HG02981 (cell line): ENCODE measurements at regions not wholly inside any gene's neighbourhood (a gene's known extent, or its start where the extent isn't known, plus 50 kb on each side); places are given as distances from the start of the nearest gene placed in this dataset.

Experiments
- ATAC-seq: cut with Tn5 transposase; IDR thresholded peaks from one replicate; pipeline ENCODE4 v1.9.1; 2021; ENCODE audit warnings: mild to moderate bottlenecking, moderate library complexity; ENCODE audit not compliant: unreplicated experiment

DNA sequence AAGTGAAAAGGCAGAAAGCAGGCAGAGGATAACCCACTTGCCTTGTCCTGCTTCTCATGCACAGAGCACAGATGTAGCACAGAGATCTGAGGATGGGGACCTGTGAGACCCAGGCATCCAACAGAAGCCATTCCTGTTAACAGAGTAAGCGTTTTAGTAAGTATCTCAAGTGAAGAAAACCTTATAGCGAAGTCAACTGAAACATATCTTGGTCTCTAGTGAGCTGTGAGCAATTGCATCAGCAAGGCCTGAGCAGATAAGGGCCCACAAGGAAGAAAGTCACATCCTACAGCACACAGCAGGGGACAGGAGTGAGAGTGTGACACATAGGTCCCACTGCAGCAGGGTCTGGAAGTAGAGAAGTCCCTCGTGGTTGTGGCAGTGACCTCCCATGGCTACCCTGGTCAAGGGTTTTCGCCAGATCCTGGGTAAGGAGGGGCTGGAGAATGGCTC, 248.7 kb upstream of the TNP1 start:
- ATAC-seq: no peak

DNA sequence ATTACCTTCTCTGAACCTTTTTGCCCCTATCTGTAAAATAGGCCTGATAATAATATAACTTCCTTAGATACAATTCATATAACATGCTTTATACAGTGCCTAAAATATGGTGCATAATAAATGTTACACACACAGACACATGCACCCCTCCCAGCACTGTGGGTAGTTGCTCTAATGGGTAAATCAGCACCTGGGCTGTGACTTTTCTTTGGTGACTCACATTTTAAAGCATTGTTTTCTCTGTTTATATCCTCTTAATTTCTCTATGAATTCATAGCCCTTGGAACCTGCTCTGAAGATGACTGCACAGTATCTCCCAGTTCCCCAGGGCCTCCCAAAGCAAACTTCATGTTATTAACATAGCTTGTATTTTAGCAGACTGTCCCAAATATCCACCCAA, 248.2 kb upstream of the TNP1 start:
- no peak for ATAC-seq

DNA sequence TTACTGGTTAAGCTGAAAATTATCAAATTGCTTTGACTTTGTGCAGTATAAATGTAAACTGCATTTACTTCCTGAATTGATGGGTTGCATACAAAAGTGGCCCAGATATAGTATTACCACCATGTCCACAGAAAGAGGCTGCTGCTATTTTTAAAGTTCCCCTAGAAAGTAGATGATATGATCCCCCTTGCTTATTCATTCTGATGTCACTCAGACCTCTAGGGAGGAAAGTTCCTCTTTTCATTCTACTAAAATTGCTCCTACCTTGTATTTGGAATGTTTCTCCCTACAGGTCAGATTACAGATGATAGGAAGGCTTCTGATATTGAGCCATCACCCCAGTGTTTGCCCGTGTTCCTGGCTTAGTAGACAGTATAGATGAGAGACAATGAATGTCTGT, 247.6 kb upstream of the TNP1 start:
- ATAC-seq: no peak

DNA sequence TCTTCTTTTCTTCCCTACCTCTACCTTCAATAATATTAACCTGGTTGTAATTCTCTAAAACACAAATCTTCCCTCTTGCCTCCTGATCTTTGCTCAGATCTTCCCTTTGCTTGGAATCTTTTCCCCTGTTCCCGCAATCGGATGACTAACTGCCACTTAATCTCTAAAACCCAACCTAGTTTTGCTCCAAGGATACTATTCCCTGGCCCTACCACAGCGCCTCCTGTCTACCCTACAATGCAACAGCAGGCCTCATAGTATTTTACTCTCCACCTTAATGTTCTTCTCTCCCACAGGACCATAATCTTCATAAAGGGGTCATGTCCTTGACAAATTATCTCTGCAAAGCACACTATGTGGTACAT, 246.8 kb upstream of the TNP1 start:
- ATAC-seq: no peak

DNA sequence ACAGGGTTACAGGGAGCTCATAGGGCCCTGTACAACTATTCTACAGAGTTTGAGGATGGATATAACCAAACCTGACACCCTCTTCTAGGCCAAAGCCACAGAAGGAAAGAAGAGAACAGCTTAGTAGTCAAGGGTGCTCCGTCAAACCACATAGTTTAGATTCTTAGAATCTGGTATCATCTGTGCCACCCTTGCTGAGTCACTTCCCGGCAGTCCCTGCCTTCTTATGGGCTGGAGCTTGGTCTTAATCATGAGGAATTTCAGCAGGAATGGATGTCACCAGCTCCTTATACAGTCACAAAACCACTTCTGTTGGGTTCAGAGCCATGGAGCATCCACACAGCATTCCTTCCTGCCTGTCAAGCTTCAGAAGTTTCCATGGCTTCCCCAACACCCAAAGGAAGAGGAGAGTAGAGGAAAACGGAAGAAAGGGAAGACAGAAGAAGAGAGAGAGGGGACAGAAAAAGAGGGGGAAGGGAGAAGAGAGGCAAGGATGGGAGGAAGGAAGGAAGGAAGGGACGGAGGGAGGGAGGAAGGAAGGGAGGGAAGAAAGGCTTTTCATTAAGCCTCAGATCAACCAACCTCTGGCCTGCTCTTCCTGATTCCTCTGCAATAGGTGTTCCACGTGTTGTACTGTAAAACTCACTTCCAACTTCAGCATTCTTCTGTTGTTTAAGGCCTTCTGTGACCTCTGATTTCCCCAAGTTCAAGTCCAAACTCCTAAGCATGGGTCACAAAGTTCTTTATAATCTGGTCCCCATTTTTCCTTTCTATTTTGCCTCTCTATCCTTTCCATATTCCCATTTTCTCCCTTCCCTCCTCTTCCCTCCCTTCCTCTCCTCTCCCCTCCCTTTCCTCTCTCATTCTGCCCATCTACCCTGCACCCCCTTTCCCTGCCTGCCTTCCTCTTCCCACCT, 246.1 kb upstream of the TNP1 start:
- no peak for ATAC-seq

DNA sequence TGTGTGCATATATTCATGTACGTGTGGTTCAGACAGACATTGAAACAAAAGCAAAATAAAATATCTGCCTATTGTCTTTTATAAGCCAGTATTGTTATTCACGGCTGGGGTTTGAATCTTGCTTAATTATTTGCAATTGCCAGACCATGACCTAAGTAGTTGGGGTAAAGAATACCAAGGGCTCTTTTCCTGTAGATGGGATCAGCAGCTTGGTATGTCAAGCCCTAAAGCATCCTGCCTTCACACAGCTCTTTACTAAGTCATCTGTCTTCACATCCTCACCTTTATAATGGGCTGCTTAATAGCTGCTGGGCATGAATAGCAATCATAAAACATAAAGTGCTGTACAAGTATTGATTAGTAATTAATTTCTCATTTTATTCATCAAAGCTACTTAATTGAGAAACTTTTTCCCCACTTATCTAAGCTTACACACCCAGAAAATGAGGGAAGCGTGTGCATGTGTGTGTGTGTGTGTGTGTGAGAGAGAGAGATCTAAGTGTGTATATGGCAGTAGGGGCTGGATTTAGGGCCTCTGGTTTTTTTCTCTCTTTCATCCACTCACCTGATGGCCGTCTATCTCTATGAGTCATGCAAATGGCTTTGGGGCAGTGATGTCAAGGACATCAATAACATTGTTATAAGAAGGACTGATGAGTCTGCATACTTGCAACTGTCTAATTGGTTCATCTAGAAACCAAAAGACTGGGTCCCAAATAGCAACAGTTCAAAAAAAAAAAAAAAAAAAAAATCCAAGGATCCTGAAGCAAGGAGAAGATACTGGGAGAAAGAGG, 244.1 kb upstream of the TNP1 start:
- no peak for ATAC-seq

DNA sequence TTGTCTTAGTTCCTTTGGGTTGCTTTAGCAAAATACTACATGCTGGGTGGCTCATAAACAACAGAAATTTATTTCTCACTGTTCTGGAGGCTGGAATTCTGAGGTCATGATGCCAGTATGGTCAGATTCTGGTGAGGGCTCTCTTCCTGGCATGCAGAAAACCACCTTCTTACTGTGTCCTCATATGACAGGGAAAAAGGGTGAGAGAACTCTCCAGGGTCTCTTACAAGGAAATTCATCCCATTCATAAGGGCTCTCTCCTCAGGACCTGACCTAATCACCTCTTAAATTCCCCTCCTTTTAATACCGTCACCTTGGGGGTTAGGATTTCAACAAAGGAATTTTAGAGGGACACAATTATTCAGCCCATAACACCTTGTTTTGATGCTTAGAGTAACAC, 243.1 kb upstream of the TNP1 start:
- ATAC-seq: no peak

DNA sequence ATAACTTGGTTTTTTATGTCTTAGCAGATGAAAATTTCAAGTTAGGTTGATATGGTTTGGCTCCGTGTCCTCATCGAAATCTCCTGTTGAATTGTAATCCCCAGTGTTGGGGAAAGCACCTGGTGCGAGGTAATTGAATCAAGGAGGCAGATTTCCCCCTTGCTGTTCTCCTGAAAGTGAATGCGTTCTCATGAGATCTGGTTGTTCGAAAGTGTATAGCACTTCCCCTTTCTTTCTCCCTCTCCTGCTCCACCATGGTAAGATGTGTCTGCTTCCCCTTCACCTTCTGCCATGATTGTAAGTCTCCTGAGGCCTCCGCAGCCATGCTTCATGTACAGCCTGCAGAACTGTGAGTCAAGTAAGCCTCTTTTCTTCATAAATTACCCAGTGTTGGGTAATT, 242.1 kb upstream of the TNP1 start:
- peak; percentile 61 for ATAC-seq

DNA sequence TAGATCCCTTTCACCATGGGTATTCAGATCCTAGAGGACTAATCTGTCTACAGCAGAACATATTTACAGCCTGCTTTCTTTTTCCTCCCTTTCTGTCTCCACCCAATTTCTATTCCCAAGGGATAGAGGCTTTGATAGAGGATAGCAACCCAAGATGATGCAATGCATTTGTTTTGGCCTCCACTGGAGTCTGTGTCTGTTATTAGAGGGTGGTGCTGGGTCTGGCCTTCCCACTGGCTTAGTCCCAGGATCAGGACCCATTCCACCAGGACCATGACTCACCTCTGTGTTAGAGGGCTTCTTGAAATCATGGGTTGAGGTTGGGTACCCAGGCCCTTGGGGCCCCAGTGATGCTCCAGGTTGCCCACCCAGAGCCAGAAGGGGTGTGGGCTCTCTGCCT, 239.7 kb upstream of the TNP1 start:
- no peak for ATAC-seq

DNA sequence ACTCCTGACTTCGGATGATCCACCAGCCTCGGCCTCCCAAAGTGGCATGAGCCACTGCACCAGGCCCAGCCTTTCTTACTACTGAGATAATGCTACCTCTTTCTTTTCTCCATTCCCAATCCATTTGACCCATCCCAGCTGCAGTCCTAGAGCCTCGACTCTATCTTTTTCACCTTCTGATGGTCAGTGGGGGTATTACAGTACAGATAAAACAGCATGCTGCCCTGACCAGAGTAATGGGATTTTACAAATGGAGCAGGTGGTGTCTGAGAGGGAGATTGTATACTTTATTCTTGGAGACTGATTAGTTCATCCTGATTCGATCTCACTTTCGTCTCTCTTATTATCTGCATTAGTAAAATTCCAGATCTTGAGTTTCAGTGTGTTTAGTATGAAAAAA, 238.6 kb upstream of the TNP1 start:
- no peak for ATAC-seq

DNA sequence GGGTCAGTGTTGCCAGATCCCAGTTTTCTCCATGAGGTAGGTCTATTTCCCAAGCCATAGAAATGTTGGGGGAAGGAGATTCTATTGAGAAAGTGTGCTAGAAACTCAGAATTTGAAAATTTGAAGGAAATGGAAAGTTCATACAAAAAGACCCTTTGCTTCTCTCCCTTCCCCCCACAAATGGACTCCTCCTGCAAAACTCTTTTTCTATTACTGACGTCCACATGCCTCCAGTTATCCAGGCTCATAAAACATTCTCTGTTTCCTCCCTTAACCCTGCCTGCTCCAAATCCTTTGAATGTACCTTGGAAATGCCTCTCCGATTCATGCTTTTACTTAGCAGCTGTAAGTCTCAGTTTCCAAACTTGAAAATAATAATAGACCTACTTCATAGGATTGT, 237.5 kb upstream of the TNP1 start:
- ATAC-seq: no peak

DNA sequence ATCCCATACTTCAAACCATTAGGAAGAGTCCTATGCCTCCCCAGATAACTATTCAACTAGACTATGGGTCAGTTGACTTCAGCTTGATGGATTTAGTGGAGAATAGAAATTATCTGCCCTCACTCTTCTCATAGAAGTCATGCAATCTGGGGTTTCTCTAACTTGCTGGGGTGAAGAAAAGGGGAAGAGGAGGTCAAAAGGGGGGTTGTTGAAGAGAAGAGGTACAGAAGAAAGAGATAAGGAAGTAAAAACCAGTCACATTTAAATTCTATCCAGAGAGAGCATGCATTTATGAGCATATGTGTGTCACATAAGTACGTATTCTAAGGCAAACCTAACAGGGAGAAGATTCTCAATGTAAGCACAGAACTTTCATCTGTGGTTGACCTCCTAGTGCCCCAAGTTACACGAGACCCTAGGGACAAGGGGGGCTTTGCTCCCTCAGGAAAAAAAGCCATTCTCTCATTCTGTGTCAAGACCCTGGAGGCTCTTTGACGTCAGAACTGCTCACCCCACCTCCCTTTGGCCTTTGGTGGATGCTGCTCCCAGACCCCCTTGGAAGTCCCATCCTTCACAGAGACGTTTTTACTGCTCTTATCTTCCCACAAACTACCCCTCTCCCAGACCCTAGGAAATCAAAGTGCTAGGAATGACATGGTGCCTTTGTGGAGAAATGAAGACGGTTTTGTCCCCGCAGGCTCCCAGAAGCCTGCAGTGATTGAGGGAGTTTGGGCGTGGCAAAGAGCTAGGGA, 236.8 kb upstream of the TNP1 start:
- ATAC-seq: no peak

DNA sequence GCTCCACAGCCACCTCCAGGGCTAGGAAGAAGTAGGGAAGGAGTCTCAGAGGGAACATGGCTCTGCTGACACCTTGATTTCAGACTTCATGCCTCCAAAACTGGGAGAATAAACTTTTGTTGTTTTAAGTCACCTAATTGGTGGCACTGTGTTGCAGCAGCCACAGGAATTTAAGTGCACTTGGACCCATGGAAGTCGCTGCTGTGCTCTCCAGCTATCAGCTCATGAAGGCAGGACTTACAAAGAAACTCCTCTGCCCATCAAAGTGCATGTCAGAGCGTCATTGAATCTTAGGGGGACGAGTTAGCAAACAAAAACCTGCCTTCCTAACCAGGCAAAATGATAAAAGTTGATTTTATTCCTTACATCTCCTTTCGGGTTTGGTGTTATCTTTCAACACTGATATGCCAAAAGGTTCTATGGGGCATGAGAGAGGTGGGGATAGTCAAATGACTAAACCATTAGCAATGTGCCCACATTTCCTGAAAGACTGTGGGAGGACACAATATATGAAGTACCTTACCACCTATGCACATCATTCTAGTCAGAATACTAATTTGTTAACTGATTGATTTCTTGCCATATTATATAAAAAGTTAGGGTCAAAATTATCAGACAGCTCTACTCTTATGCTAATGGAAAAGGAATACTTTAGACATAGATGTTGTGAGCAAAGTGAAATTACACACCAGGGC, 235.8 kb upstream of the TNP1 start:
- no peak for ATAC-seq

DNA sequence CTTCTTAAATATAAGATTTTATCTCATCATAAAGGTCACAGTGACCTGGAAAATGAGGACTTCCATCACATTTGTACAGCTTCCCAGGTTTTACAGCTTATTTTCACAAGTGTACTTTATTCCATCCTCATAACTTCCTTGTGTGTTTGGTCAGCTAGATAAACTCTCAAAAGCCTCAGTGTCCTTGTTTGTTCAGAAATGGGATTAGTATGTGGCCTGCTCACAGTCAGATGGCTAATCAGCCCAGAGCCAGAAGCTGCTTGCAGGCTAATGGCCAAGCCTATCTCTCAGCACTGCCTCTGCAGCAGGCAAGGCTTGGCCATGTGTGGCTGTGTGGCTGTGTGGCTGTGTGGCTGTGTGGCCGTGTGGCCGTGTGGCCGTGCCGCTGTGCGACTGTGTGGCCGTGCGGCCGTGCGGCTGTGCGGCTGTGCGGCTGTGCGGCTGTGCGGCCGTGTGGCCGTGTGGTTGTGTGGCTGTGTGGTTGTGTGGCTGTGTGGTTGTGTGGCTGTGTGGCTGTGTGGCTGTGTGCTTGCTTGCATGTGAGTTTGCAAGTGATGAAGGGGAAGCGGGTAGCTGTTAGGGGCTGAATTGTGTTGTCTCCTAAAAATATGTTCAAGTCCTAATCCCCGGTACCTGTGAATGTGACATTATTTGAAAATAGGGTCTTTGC, 233.0 kb upstream of the TNP1 start:
- ATAC-seq: no peak

DNA sequence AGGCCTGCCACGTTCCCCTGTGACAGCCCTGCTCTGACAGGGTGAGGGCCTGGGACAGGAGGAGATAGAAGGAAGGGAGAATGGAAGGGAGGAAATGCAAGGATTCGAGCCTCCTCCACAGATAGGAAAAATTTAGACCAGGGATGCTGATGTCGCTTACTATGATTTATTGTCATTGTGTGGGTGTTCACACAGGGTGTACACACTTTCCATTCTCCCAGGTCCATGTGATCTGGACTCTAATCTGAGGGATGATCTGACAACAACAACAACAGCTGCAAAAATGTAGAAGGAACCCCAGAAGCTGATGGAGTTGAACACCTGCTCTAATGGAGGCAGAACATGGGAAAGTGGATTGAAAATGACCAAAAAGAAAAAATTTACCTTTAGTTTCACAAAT, 231.7 kb upstream of the TNP1 start:
- ATAC-seq: no peak

DNA sequence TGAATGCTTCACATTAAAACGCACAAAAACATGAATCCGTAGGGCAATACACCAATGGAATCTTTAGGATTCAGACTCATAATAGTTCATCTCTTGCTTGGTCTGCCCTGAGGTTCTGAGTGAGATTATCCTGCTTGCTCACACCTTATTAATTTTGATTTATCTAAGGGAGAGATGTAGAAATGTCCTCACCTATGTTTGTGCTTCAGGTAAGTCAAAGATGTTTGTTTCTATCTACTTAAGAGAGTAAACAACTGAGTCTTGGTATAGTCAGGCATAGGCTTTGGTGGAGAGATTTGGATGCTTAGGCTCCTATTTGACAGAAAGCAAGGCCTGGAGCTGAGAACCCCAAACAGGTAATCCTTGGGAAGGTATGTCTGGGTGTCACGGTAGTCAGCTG, 231.0 kb upstream of the TNP1 start:
- no peak for ATAC-seq

DNA sequence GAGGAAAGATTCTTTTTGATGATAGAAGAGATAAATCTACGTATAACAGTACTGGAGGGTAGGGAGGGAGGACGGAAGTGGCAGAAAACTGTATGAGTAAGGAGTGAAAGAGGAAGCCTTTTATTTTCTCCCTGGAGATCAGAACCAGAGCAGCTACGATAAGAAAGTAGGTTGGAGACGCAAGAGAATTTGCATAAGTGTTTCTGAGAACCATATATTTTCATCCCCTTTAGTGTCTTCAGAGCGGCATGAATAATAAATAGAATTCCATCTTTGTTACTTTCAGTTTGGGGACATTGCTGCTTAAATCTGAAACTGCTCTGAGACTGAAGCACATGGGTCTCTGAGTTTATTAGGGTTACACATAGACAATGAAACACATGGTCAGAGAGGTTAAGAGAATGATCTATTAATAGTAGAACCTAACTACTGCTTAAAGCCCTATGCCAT, 230.2 kb upstream of the TNP1 start:
- ATAC-seq: peak; percentile 74

DNA sequence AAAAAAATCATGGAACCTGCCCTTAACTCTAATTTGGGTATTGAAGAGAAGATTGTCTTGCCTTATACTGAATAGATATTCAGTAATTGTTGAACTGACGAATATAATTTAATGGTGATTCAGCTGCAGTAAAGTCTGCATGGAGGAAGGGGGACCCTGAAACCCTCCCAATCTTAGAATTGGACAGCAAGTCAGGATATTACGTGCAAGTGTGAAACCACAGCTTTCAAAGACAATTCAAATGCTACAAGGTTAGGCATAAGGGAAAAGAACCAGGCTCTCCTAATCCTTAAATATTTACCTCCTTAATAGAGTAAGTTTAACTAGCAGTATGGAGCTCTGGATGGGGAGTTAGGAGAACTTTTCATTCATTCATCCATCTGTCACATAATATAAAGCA, 226.9 kb upstream of the TNP1 start:
- no peak for ATAC-seq

DNA sequence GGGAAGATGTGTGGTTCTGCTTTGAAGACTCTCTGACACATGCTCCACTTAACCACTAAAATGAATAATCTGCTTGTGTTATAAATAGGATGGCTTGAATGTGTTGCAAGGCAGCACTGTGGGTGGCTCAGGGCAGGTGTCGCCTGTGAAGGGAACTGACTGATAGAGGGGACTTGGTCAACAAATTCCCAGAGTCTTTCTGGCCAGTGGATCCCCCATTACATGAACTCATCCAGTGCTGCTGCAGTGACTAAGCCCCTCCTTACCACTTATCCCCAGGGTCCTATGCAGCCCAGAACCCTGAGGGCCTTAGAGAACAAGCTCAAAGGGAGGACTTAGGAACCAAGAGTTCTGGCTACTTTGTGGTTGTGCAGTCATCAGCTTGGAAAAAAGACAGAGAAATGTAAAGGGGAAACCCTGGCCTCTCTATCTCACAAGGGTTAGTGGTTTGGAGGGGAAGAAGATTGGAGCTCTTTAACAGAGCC, 226.2 kb upstream of the TNP1 start:
- peak; percentile 27 for ATAC-seq

DNA sequence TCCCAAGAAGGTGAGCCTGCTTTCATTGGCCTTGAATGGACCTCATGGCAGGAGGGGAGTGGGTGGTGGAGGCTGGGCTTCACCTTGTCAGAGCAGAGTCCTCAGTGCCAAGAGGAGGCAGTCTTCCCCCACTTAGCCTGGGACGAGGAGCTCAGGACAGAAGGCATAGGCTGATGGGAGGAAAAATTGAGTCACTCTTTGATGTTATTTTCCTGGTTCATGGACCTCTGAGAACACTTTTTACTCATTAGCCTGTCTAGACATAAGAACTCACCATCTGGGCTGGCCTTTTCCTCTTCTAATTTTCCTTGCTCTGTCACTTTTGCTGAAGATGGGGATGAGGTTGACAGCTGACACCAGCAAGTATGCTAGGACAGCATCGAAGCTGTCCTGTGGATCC, 225.7 kb upstream of the TNP1 start:
- no peak for ATAC-seq
